ENCODE measurements at regions not wholly inside any gene's neighbourhood (a gene's known extent, or its start where the extent isn't known, plus 50 kb on each side); places are given as distances from the start of the nearest gene placed in this dataset.

GRCh38 chr15:70319466-70319865 lies 221.7 kb upstream of the TLE3 start:
- no peak overlapping the region for H3K4me3 ChIP-seq (ENCODE audit: low read depth, low read length)

DNA sequence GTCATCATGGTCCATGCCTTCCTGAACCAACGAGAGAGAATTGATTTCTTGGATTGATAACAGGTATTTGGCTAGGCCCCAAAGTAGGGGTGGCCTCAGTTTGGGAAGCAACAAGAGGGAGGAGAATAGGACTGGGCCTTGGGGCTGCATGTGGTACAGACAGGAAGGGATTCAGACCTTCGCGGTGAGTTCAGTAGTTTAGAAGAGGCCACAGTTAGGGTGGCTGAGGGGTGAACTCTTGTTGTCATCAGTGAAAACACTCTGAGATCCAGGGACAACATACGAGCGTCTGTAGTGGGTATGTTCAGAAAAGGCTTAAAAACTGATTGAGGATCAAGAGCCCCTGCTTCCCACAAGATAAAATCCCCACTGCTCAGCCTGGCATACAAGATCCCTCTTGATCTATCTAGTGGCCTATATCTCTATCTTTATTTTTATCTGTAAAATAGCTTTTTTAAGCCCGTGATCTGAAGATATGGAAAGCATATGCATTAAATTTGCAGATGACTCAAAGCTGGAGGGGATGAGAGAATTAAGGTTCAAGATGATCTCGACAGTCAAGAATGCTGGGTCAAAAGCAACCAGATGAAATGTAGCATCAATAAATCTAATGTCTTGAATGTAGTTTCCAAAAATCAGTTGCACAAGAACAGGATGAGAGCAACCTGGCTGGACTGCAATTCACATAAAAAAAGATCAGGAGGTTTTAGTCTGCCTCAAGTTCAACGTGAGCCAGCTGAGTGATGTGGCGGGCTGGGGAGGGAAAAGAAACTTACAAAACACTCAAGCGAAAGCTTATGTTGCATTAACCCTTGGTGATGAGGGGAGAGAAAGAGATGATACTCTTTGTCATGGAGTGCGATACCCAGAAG lies 221.1 kb upstream of the TLE3 start:
- DNase-seq (ENCODE audit: low read depth): no peak
- no peak overlapping the region for H3K4me3 ChIP-seq (ENCODE audit: low read depth, low read length)
- TF ChIP-seq MYC (IDR thresholded peaks at IDR 0.05; ENCODE audit: low read depth, low read length) (no peak), MAX (IDR thresholded peaks at IDR 0.05; ENCODE audit: low read depth, low read length) (no peak), CTCF (IDR thresholded peaks at IDR 0.05; ENCODE audit: low read depth, low read length) (no peak), POLR2A (IDR thresholded peaks at IDR 0.05; ENCODE audit: extremely low read depth, insufficient read length) (no peak)

More at GRCh38 chr15:70319466-70319865, 221.7 kb upstream of the TLE3 start:
- no peak for TF ChIP-seq MYC (IDR thresholded peaks at IDR 0.05; ENCODE audit: low read depth, low read length)
- no peak for TF ChIP-seq MAX (IDR thresholded peaks at IDR 0.05; ENCODE audit: low read depth, low read length)
- TF ChIP-seq POLR2A (IDR thresholded peaks at IDR 0.05; ENCODE audit: extremely low read depth, insufficient read length): no peak
- TF ChIP-seq CTCF (IDR thresholded peaks at IDR 0.05; ENCODE audit: low read depth, low read length): no peak
- no peak for DNase-seq (ENCODE audit: low read depth)

DNA sequence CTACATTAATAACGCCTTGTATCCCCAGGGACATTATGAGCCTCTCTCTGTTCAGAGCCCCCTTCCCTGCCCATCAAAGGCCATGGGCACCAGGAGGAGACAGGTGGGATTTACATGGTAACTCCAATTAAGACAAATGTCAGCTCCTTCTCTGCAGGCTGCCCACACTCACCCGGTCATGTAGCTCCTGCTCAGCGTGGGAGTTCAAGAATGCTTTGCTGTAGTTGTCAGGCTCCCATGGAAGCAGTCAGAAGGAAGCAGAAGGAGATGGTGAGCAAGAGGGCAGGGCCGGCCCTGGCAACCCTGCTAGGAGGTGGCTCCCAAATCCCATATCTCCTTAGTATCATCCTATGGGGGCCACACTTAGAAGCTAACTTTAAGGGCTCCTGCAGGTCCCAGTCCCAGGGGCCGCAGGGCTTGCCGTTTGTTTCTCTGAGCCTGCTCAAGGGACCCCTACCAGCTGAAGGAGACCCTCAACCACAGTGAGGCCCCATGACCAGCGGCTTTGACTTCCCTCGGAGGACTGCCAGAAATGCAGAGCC lies 218.4 kb upstream of the TLE3 start:
- no peak overlapping the region for H3K4me3 ChIP-seq (ENCODE audit: low read depth, low read length)
- TF ChIP-seq POLR2A (IDR thresholded peaks at IDR 0.05; ENCODE audit: extremely low read depth, insufficient read length) (no peak), MYC (IDR thresholded peaks at IDR 0.05; ENCODE audit: low read depth, low read length) (no peak), CTCF (IDR thresholded peaks at IDR 0.05; ENCODE audit: low read depth, low read length) (no peak), MAX (IDR thresholded peaks at IDR 0.05; ENCODE audit: low read depth, low read length) (no peak)
- no peak for DNase-seq (ENCODE audit: low read depth)

- DNase-seq (ENCODE audit: low read depth): no peak
- H3K4me3 ChIP-seq (ENCODE audit: low read depth, low read length): no peak overlapping the region
- TF ChIP-seq POLR2A (IDR thresholded peaks at IDR 0.05; ENCODE audit: extremely low read depth, insufficient read length) (no peak), MAX (IDR thresholded peaks at IDR 0.05; ENCODE audit: low read depth, low read length) (no peak), MYC (IDR thresholded peaks at IDR 0.05; ENCODE audit: low read depth, low read length) (no peak), CTCF (IDR thresholded peaks at IDR 0.05; ENCODE audit: low read depth, low read length) (no peak)
These were observed 217.7 kb upstream of the TLE3 start for GRCh38 chr15:70315431-70315830.

GRCh38 chr15:70314688-70315087 lies 217.0 kb upstream of the TLE3 start:
- no peak for DNase-seq (ENCODE audit: low read depth)
- H3K4me3 ChIP-seq (ENCODE audit: low read depth, low read length): no peak overlapping the region
- no peak for TF ChIP-seq MAX (IDR thresholded peaks at IDR 0.05; ENCODE audit: low read depth, low read length)
- TF ChIP-seq MYC (IDR thresholded peaks at IDR 0.05; ENCODE audit: low read depth, low read length): no peak
- no peak for TF ChIP-seq CTCF (IDR thresholded peaks at IDR 0.05; ENCODE audit: low read depth, low read length)
- no peak for TF ChIP-seq POLR2A (IDR thresholded peaks at IDR 0.05; ENCODE audit: extremely low read depth, insufficient read length)
